ENCODE measurements at regions not wholly inside any gene's neighbourhood (a gene's known extent, or its start where the extent isn't known, plus 50 kb on each side); places are given as distances from the start of the nearest gene placed in this dataset.
"Not testable (repeated sequence)": the region's sequence is repeated elsewhere in the genome, so short reads cannot be mapped to it uniquely, and the experiment has no call there.

DNA sequence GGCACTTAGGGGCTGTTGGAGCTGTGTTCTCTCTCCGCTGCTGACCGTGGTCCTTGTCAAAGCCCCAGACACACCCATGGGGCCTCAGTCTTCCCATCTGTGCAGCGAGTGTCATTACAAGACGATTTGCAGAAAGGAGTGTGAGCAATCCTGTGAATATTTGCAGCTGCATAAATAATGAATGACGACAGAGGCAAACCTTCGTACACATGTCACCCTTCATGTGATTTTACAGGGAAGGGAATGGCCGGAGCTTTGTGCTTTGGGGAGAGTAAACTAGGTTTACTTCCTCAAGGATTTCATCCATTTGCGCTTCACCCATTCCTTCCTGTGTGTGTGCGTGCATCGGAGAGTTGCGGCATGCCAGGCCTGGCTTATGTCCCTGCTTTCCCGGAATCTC lies 285.6 kb upstream of the SOX1 start:
- TF ChIP-seq ZNF174 (tag by site-specific recombination; IDR thresholded peaks at IDR 0.05); SETDB1 (IDR thresholded peaks at IDR 0.05; ENCODE audit: insufficient read length, low read length); ZNF121 (tag by site-specific recombination; IDR thresholded peaks at IDR 0.05); BCL11A (tag by site-specific recombination; IDR thresholded peaks at IDR 0.05; ENCODE audit: low read depth); YY1 (tag by site-specific recombination; IDR thresholded peaks at IDR 0.05); ZNF473 (tag by site-specific recombination; IDR thresholded peaks at IDR 0.05); ZNF140 (tag by site-specific recombination; IDR thresholded peaks at IDR 0.05); ZNF561 (tag by site-specific recombination; IDR thresholded peaks at IDR 0.05; ENCODE audit: borderline replicate concordance): not testable (repeated sequence)
- TF ChIP-seq, protein P1, sequence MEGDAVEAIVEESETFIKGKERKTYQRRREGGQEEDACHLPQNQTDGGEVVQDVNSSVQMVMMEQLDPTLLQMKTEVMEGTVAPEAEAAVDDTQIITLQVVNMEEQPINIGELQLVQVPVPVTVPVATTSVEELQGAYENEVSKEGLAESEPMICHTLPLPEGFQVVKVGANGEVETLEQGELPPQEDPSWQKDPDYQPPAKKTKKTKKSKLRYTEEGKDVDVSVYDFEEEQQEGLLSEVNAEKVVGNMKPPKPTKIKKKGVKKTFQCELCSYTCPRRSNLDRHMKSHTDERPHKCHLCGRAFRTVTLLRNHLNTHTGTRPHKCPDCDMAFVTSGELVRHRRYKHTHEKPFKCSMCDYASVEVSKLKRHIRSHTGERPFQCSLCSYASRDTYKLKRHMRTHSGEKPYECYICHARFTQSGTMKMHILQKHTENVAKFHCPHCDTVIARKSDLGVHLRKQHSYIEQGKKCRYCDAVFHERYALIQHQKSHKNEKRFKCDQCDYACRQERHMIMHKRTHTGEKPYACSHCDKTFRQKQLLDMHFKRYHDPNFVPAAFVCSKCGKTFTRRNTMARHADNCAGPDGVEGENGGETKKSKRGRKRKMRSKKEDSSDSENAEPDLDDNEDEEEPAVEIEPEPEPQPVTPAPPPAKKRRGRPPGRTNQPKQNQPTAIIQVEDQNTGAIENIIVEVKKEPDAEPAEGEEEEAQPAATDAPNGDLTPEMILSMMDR (tag by site-specific recombination; IDR thresholded peaks at IDR 0.05): not testable (repeated sequence)
- TF ChIP-seq, protein P2, sequence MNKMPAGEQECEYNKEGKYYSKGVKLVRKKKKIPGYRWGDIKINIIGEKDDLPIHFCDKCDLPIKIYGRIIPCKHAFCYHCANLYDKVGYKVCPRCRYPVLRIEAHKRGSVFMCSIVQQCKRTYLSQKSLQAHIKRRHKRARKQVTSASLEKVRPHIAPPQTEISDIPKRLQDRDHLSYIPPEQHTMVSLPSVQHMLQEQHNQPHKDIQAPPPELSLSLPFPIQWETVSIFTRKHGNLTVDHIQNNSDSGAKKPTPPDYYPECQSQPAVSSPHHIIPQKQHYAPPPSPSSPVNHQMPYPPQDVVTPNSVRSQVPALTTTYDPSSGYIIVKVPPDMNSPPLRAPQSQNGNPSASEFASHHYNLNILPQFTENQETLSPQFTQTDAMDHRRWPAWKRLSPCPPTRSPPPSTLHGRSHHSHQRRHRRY (tag by site-specific recombination; IDR thresholded peaks at IDR 0.05): not testable (repeated sequence)
- TF ChIP-seq, protein P3, sequence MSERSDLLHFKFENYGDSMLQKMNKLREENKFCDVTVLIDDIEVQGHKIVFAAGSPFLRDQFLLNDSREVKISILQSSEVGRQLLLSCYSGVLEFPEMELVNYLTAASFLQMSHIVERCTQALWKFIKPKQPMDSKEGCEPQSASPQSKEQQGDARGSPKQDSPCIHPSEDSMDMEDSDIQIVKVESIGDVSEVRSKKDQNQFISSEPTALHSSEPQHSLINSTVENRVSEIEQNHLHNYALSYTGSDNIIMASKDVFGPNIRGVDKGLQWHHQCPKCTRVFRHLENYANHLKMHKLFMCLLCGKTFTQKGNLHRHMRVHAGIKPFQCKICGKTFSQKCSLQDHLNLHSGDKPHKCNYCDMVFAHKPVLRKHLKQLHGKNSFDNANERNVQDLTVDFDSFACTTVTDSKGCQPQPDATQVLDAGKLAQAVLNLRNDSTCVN (tag by site-specific recombination; optimal IDR thresholded peaks at IDR 0.05): not testable (repeated sequence)
